ENCODE measurements at regions not wholly inside any gene's neighbourhood (a gene's known extent, or its start where the extent isn't known, plus 50 kb on each side); places are given as distances from the start of the nearest gene placed in this dataset.

- intact Hi-C loops (cut with DNase I), result no loop called here
- Histone ChIP-seq H3K9me3 (no peaks in the 10 kb centered on the region), H3K4me3 (no peak overlapping the region), H3K27me3 (replicated peaks; ENCODE audit: insufficient read depth) (no peaks in the 10 kb centered on the region), H3K36me3 (no peaks in the 10 kb centered on the region), H3K4me1 (replicated peaks) (peaks cover 2% of the 10 kb centered on the region), H3K27ac (no peak overlapping the region)
- no peak for TF ChIP-seq POLR2A (IDR thresholded peaks at IDR 0.05)
- TF ChIP-seq POLR2AphosphoS5 (IDR thresholded peaks at IDR 0.05), result no peak
- TF ChIP-seq CTCF (IDR thresholded peaks at IDR 0.05), result no peak
- 92% methylated on average over 4 of the region's 4 CpGs for WGBS
- no peak for DNase-seq (ENCODE audit: low spot score)
Observed at GRCh38 chr18:54769526-54770464, 58.5 kb upstream of the RAB27B start.

GRCh38 chr18:54772056-54772455 is 56.2 kb upstream of the RAB27B start:
- intact Hi-C loops (cut with DNase I), result no loop called here
- Histone ChIP-seq H3K4me3 (no peak overlapping the region), H3K27me3 (replicated peaks; ENCODE audit: insufficient read depth) (no peaks in the 10 kb centered on the region), H3K27ac (no peak overlapping the region), H3K4me1 (replicated peaks) (no peaks in the 10 kb centered on the region), H3K36me3 (no peaks in the 10 kb centered on the region), H3K9me3 (no peaks in the 10 kb centered on the region)
- TF ChIP-seq POLR2A (IDR thresholded peaks at IDR 0.05), result no peak
- TF ChIP-seq POLR2AphosphoS5 (IDR thresholded peaks at IDR 0.05), result no peak
- no peak for TF ChIP-seq CTCF (IDR thresholded peaks at IDR 0.05)
- WGBS, result 50% methylated on average over 1 of the region's 1 CpG
- no peak for DNase-seq (ENCODE audit: low spot score)

GRCh38 chr18:54774423-54774822 is 53.9 kb upstream of the RAB27B start:
- Histone ChIP-seq H3K27ac (no peak overlapping the region), H3K4me3 (no peak overlapping the region), H3K36me3 (no peaks in the 10 kb centered on the region), H3K27me3 (replicated peaks; ENCODE audit: insufficient read depth) (no peaks in the 10 kb centered on the region), H3K4me1 (replicated peaks) (no peaks in the 10 kb centered on the region), H3K9me3 (no peaks in the 10 kb centered on the region)
- no peak for TF ChIP-seq POLR2AphosphoS5 (IDR thresholded peaks at IDR 0.05)
- no peak for TF ChIP-seq POLR2A (IDR thresholded peaks at IDR 0.05)
- TF ChIP-seq CTCF (IDR thresholded peaks at IDR 0.05), result no peak
- intact Hi-C loops (cut with DNase I), result no loop called here
- no peak for DNase-seq (ENCODE audit: low spot score)

- 43% methylated on average over 6 of the region's 6 CpGs for WGBS
- H3K27ac ChIP-seq, result no peak overlapping the region
Observed at GRCh38 chr18:54774981-54775665, 53.2 kb upstream of the RAB27B start.

More at GRCh38 chr18:54774981-54775665, 53.2 kb upstream of the RAB27B start:
- no peak for DNase-seq (ENCODE audit: low spot score)
- no peaks in the 10 kb centered on the region for H3K36me3 ChIP-seq
- TF ChIP-seq CTCF (IDR thresholded peaks at IDR 0.05), result no peak
- TF ChIP-seq POLR2A (IDR thresholded peaks at IDR 0.05), result no peak
- TF ChIP-seq POLR2AphosphoS5 (IDR thresholded peaks at IDR 0.05), result no peak
- no peaks in the 10 kb centered on the region for H3K4me1 ChIP-seq (replicated peaks)
- intact Hi-C loops (cut with DNase I), result no loop called here
- H3K4me3 ChIP-seq, result no peak overlapping the region
- no peaks in the 10 kb centered on the region for H3K27me3 ChIP-seq (replicated peaks; ENCODE audit: insufficient read depth)
- no peaks in the 10 kb centered on the region for H3K9me3 ChIP-seq

Data from prostate gland (tissue), 2 donors.